Left forelimb (tissue), 1 donor: ENCODE measurements at regions not wholly inside any gene's neighbourhood (a gene's known extent, or its start where the extent isn't known, plus 50 kb on each side); places are given as distances from the start of the nearest gene placed in this dataset.
"Not testable (repeated sequence)": the region's sequence is repeated elsewhere in the genome, so short reads cannot be mapped to it uniquely, and the experiment has no call there.

Experiments used
- DNase-seq: peaks from one replicate; pipeline ENCODE4 v3.0.0-alpha.2; 2018; ENCODE audit warnings: low spot score

- DNase-seq = no peak
These were observed 204.1 kb upstream of the SEMA6A start for GRCh38 chr5:116778651-116779280.

- DNase-seq = no peak
These were observed 203.4 kb upstream of the SEMA6A start for GRCh38 chr5:116778032-116778431.

- DNase-seq = no peak
These were observed 199.3 kb upstream of the SEMA6A start for GRCh38 chr5:116773926-116774325.

GRCh38 chr5:116772806-116773205 is 198.2 kb upstream of the SEMA6A start:
- DNase-seq = no peak

- no peak for DNase-seq
These were observed 197.5 kb upstream of the SEMA6A start for GRCh38 chr5:116772152-116772501.

- DNase-seq = no peak
These were observed 197.0 kb upstream of the SEMA6A start for GRCh38 chr5:116771466-116772151.

GRCh38 chr5:116769953-116770352 is 195.3 kb upstream of the SEMA6A start:
- DNase-seq = not testable (repeated sequence)

GRCh38 chr5:116769470-116769869 is 194.8 kb upstream of the SEMA6A start:
- DNase-seq = no peak

- no peak for DNase-seq
These were observed 191.9 kb upstream of the SEMA6A start for GRCh38 chr5:116766470-116766947.

- no peak for DNase-seq
These were observed 190.8 kb upstream of the SEMA6A start for GRCh38 chr5:116765441-116765840.

- DNase-seq = no peak
These were observed 190.3 kb upstream of the SEMA6A start for GRCh38 chr5:116764941-116765340.

GRCh38 chr5:116763987-116764866 is 189.6 kb upstream of the SEMA6A start:
- DNase-seq = no peak

GRCh38 chr5:116759860-116760640 is 185.4 kb upstream of the SEMA6A start:
- DNase-seq = no peak

GRCh38 chr5:116757326-116757725 is 182.7 kb upstream of the SEMA6A start:
- DNase-seq = no peak

- DNase-seq = no peak
These were observed 181.9 kb upstream of the SEMA6A start for GRCh38 chr5:116756531-116756930.

GRCh38 chr5:116754556-116754955 is 179.9 kb upstream of the SEMA6A start:
- no peak for DNase-seq

- no peak for DNase-seq
These were observed 177.1 kb upstream of the SEMA6A start for GRCh38 chr5:116751684-116752083.

- DNase-seq = no peak
These were observed 176.3 kb upstream of the SEMA6A start for GRCh38 chr5:116750631-116751580.

- no peak for DNase-seq
These were observed 173.3 kb upstream of the SEMA6A start for GRCh38 chr5:116747881-116748280.

GRCh38 chr5:116746668-116747067 is 172.0 kb upstream of the SEMA6A start:
- no peak for DNase-seq

GRCh38 chr5:116740771-116741170 is 166.1 kb upstream of the SEMA6A start:
- DNase-seq = no peak
